GM12864 (cell line): ENCODE measurements at regions not wholly inside any gene's neighbourhood (a gene's known extent, or its start where the extent isn't known, plus 50 kb on each side); places are given as distances from the start of the nearest gene placed in this dataset.

Source experiments
- DNase-seq: peaks from one replicate; pipeline ENCODE4 v3.0.0-alpha.2; 2011; ENCODE audit warnings: low read depth
- H3K4me3 ChIP-seq: 2 replicates; pipeline ENCODE4 v1.5.1; 2011; ENCODE audit warnings: mild to moderate bottlenecking, low read depth, low read length, control low read depth
- TF ChIP-seq, protein P1 (sequence below): IDR thresholded peaks from 2 replicates; pipeline ENCODE4 v1.5.1; 2011; ENCODE audit warnings: low read depth, mild to moderate bottlenecking, moderate library complexity, low read length, control low read depth, inconsistent platforms; ENCODE audit errors: missing control alignments

- no peak overlapping the region for H3K4me3 ChIP-seq
- TF ChIP-seq, protein P1, sequence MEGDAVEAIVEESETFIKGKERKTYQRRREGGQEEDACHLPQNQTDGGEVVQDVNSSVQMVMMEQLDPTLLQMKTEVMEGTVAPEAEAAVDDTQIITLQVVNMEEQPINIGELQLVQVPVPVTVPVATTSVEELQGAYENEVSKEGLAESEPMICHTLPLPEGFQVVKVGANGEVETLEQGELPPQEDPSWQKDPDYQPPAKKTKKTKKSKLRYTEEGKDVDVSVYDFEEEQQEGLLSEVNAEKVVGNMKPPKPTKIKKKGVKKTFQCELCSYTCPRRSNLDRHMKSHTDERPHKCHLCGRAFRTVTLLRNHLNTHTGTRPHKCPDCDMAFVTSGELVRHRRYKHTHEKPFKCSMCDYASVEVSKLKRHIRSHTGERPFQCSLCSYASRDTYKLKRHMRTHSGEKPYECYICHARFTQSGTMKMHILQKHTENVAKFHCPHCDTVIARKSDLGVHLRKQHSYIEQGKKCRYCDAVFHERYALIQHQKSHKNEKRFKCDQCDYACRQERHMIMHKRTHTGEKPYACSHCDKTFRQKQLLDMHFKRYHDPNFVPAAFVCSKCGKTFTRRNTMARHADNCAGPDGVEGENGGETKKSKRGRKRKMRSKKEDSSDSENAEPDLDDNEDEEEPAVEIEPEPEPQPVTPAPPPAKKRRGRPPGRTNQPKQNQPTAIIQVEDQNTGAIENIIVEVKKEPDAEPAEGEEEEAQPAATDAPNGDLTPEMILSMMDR: no peak
- no peak for DNase-seq
Measured at GRCh38 chr6:85389151-85389797, 60.6 kb upstream of the NT5E start.

DNA sequence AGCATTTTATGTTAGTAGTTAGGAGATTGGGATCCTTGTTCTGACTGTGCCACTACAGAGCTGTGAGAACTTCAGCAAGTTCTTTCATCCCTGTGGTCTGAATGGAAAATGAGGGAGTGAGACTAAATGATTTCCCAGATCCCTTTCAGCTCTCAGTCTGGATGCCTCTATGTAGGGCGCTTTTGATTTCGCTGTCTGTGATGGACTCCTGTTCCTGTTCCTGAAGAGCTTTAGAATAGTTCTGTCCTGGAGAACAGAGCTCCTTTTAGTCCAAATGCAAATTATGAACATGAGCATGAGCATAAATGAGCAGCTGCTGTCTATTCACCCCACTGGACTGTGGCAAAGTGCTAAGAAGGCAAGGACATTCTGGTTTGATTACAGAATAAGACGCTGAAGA, 61.4 kb upstream of the NT5E start:
- DNase-seq: no peak
- H3K4me3 ChIP-seq: no peak overlapping the region
- TF ChIP-seq, protein P1: no peak

DNA sequence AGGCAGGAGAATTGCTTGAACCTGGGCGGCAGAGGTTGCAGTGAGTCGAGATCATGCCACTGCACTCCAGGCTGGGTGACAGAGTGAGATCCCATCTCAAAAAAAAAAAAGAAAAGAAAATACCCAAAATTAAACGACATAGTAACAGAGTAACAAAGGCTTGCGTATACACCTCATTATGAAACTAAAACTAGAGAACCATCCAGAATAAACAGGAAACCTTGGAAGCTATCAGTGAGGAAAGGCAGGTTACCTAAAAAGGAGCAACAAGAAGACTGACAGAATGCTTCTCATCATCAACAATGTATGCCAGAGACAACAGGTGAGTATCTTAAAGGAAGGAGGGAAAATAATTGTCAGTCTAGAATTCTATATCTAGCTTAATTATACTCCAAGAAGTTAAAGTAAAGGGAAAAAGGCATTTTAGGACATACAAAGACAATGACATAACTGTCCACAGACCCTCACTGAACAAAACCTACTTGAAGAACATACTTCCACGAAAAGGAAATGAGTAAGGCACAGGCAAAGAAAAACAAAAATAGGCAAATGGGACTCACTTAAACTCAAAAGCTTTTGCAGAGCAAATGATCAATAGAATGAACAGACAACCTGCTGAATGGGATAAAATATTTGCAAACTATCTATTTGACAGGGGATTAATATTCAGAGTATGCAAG, 64.1 kb upstream of the NT5E start:
- DNase-seq: no peak
- H3K4me3 ChIP-seq: no peak overlapping the region
- TF ChIP-seq, protein P1: no peak

DNA sequence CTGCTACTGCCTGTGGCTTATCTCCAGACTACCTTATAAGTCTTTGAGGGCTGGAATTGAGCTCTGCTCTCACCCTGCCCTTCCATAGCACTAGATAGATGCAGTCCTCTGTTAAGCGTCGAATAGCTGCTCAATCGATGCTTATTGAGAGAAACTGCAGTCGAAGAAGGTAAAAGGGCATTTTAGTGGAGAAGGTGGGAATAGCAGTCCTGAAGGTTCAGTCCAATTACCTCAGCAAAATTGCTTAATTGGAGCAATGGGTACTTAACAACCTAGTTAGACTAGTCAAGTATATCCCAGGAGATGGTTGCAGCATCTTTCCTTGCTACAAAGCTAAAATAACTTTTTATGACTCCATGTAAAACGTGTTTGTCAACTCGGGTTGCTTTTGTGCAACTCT, 66.8 kb upstream of the NT5E start:
- TF ChIP-seq, protein P1: no peak
- DNase-seq: no peak
- no peak overlapping the region for H3K4me3 ChIP-seq

DNA sequence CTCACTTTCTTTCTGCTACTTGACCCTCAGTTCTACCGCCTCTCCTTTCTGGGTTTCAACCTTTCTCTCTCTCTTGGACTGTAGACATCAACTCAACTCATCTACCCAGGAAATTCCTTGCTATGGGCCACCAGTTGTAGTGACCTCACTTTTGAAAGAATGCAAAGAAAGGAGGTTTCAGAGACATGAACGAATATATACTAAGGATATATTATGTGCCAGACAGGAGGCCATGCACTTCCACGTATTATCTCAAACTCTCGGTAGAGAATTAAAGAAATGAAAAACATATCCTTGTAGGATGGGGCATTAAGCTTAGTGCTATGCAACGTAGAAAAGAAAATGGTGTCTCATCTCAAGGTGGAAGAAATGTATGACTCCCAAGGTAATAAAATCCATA, 67.3 kb upstream of the NT5E start:
- TF ChIP-seq, protein P1: no peak
- DNase-seq: no peak
- H3K4me3 ChIP-seq: no peak overlapping the region

DNA sequence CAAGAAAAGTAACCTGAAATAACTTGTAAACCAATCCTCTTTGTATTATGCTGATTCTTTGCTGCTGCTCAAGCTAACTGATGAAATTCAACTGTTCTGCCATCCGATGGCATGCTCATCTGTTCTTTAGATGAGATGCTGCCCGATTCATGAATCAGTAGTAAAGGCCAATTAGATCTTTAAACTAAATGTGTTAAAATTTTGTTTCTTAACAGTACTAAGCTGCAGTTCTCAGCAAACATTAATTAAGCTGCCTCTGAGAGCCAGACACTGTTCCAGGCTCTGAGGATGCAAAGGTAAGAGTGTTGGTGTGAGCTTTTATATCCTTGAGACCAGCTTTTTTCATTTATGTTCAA, 77.0 kb upstream of the NT5E start:
- no peak overlapping the region for H3K4me3 ChIP-seq
- no peak for DNase-seq
- TF ChIP-seq, protein P1: no peak

- no peak overlapping the region for H3K4me3 ChIP-seq
- DNase-seq: no peak
- TF ChIP-seq, protein P1: no peak
Measured at GRCh38 chr6:85372188-85372914, 77.5 kb upstream of the NT5E start.
